Hepatocyte (in vitro differentiated cells): ENCODE measurements at regions not wholly inside any gene's neighbourhood (a gene's known extent, or its start where the extent isn't known, plus 50 kb on each side); places are given as distances from the start of the nearest gene placed in this dataset.
A peak's percentile ranks its signal among the peaks of the same experiment; 100 is the strongest.

Source experiments
- DNase-seq: peaks from one replicate; pipeline ENCODE4 v3.0.0-alpha.2; 2016; ENCODE audit warnings: low spot score
- H2AFZ ChIP-seq: fragments of 200-600 bp; sonication (generic); 2 replicates; pipeline ENCODE4 v1.6.0; 2016; ENCODE audit warnings: antibody characterized with exemption, mild to moderate bottlenecking
- H3K27ac ChIP-seq: fragments of 200-600 bp; sonication (generic); 2 replicates; pipeline ENCODE4 v1.5.1; 2016; ENCODE audit warnings: mild to moderate bottlenecking
- H3K27me3 ChIP-seq: fragments of 200-600 bp; sonication (generic); 2 replicates; pipeline ENCODE4 v1.6.1; 2016
- H3K36me3 ChIP-seq: fragments of 200-600 bp; sonication (generic); replicated peaks from 2 replicates; pipeline ENCODE4 v1.5.1; 2016; ENCODE audit warnings: low read depth; ENCODE audit not compliant: insufficient read depth
- H3K4me1 ChIP-seq: fragments of 200-600 bp; sonication (generic); 2 replicates; pipeline ENCODE4 v1.5.1; 2016; ENCODE audit warnings: mild to moderate bottlenecking, moderate library complexity; ENCODE audit not compliant: insufficient read depth
- H3K4me2 ChIP-seq: fragments of 200-600 bp; sonication (generic); 2 replicates; pipeline ENCODE4 v1.6.0; 2016
- H3K4me3 ChIP-seq: fragments of 200-600 bp; sonication (generic); 2 replicates; pipeline ENCODE4 v1.5.1; 2016; ENCODE audit warnings: mild to moderate bottlenecking
- H3K79me2 ChIP-seq: fragments of 200-600 bp; sonication (generic); 2 replicates; pipeline ENCODE4 v1.6.0; 2017; ENCODE audit warnings: mild to moderate bottlenecking
- H3K9me2 ChIP-seq: fragments of 200-600 bp; sonication (generic); replicated peaks from 2 replicates; pipeline ENCODE4 v1.6.0; 2017; ENCODE audit warnings: mild to moderate bottlenecking; ENCODE audit not compliant: insufficient read depth
- H3K9me3 ChIP-seq: fragments of 200-600 bp; sonication (generic); 2 replicates; pipeline ENCODE4 v1.5.1; 2016; ENCODE audit warnings: low read depth, mild to moderate bottlenecking
- H4K20me1 ChIP-seq: fragments of 200-600 bp; sonication (generic); 2 replicates; pipeline ENCODE4 v1.6.0; 2016; ENCODE audit warnings: mild to moderate bottlenecking; ENCODE audit not compliant: insufficient read depth, poor library complexity, severe bottlenecking
- EZH2 ChIP-seq: fragments of 200-600 bp; sonication (generic); IDR thresholded peaks from 2 replicates; pipeline ENCODE4 v1.6.1; 2016; ENCODE audit warnings: antibody characterized with exemption, mild to moderate bottlenecking, borderline replicate concordance
- EZH2phosphoT487 ChIP-seq: fragments of 200-600 bp; sonication (generic); IDR thresholded peaks from one replicate; pipeline ENCODE4 v1.6.1; 2018; ENCODE audit warnings: antibody characterized with exemption, mild to moderate bottlenecking, low read depth, moderate library complexity; ENCODE audit not compliant: unreplicated experiment, severe bottlenecking
- WGBS: methylation state at CpG from one replicate; pipeline ENCODE4 v1.1.6; 2016; ENCODE audit warnings: low lambda C conversion rate; ENCODE audit errors: missing lambda C conversion rate; 5-methylcytosine and 5-hydroxymethylcytosine counted together
- TF ChIP-seq, protein P1 (sequence below): fragments of 200-600 bp; sonication (generic); IDR thresholded peaks from 2 replicates; pipeline ENCODE4 v1.5.1; 2016; ENCODE audit warnings: antibody characterized with exemption, mild to moderate bottlenecking; ENCODE audit not compliant: poor library complexity

- Histone ChIP-seq H3K79me2 (no peaks in the 10 kb centered on the region), H4K20me1 (no peaks in the 10 kb centered on the region), H3K9me2 (no peaks in the 10 kb centered on the region), H2AFZ (no peak overlapping the region), H3K27me3 (no peaks in the 10 kb centered on the region), H3K4me3 (no peak overlapping the region), H3K9me3 (no peaks in the 10 kb centered on the region), H3K36me3 (no peaks in the 10 kb centered on the region), H3K27ac (peak overlapping the region; percentile 28), H3K4me1 (peaks cover 14% of the 10 kb centered on the region), H3K4me2 (peak overlapping the region; percentile 7)
- 14% methylated on average over 1 of the region's 1 CpG for WGBS
- TF ChIP-seq EZH2phosphoT487 (no peak), EZH2 (no peak)
- TF ChIP-seq, protein P1, sequence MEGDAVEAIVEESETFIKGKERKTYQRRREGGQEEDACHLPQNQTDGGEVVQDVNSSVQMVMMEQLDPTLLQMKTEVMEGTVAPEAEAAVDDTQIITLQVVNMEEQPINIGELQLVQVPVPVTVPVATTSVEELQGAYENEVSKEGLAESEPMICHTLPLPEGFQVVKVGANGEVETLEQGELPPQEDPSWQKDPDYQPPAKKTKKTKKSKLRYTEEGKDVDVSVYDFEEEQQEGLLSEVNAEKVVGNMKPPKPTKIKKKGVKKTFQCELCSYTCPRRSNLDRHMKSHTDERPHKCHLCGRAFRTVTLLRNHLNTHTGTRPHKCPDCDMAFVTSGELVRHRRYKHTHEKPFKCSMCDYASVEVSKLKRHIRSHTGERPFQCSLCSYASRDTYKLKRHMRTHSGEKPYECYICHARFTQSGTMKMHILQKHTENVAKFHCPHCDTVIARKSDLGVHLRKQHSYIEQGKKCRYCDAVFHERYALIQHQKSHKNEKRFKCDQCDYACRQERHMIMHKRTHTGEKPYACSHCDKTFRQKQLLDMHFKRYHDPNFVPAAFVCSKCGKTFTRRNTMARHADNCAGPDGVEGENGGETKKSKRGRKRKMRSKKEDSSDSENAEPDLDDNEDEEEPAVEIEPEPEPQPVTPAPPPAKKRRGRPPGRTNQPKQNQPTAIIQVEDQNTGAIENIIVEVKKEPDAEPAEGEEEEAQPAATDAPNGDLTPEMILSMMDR, result no peak
- DNase-seq, result no peak
Measured at GRCh38 chr12:58487255-58487654, 433.0 kb downstream of the LRIG3 start.

DNA sequence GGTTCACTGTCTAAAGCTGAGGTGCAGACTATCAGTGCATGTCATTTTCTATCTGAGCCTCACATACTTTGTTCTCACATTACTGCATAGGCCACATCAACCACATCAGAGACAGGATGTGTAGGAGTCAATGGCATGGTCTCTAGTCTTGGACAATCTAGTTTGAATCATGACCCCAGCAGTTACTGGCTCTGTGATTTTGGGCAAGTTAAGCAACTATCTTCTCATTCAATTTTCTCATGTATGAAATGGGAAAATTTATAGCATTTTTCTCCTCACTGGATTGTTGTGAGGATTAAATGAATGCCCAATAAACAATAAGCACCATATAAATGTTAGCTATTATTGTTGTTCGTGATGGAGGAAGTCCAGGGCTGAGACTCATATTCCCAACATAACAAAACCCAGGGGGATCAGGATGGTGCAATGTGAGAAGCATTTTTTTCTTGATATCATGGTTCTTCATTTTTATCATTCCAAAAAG lies 432.6 kb downstream of the LRIG3 start:
- Histone ChIP-seq H3K27me3 (no peaks in the 10 kb centered on the region), H3K9me3 (no peaks in the 10 kb centered on the region), H3K27ac (peak overlapping the region; percentile 12), H4K20me1 (no peaks in the 10 kb centered on the region), H3K36me3 (no peaks in the 10 kb centered on the region), H3K4me2 (no peak overlapping the region), H3K79me2 (no peaks in the 10 kb centered on the region), H3K9me2 (no peaks in the 10 kb centered on the region), H3K4me3 (no peak overlapping the region), H2AFZ (no peak overlapping the region), H3K4me1 (peaks cover 14% of the 10 kb centered on the region)
- TF ChIP-seq EZH2 (no peak), EZH2phosphoT487 (no peak)
- TF ChIP-seq, protein P1, result no peak
- 53% methylated on average over 1 of the region's 1 CpG for WGBS
- no peak for DNase-seq

- TF ChIP-seq EZH2phosphoT487, result no peak
- TF ChIP-seq, protein P1, result no peak
- no peak for TF ChIP-seq EZH2
- WGBS, result 71% methylated on average over 1 of the region's 1 CpG
- H3K27ac ChIP-seq, result peak overlapping the region; percentile 1
- no peaks in the 10 kb centered on the region for H3K9me3 ChIP-seq
- H3K36me3 ChIP-seq, result no peaks in the 10 kb centered on the region
- no peaks in the 10 kb centered on the region for H4K20me1 ChIP-seq
- H3K79me2 ChIP-seq, result no peaks in the 10 kb centered on the region
- peaks cover 14% of the 10 kb centered on the region for H3K4me1 ChIP-seq
- H3K4me2 ChIP-seq, result no peak overlapping the region
- no peaks in the 10 kb centered on the region for H3K27me3 ChIP-seq
- H3K4me3 ChIP-seq, result no peak overlapping the region
- H3K9me2 ChIP-seq, result no peaks in the 10 kb centered on the region
- no peak for DNase-seq
- H2AFZ ChIP-seq, result no peak overlapping the region
Measured at GRCh38 chr12:58489394-58489793, 430.9 kb downstream of the LRIG3 start.

- Histone ChIP-seq H4K20me1 (no peaks in the 10 kb centered on the region), H3K4me2 (no peak overlapping the region), H3K4me1 (peaks cover 14% of the 10 kb centered on the region), H3K27me3 (no peaks in the 10 kb centered on the region), H3K79me2 (no peaks in the 10 kb centered on the region), H3K27ac (no peak overlapping the region), H3K9me2 (no peaks in the 10 kb centered on the region), H3K36me3 (no peaks in the 10 kb centered on the region), H2AFZ (no peak overlapping the region), H3K4me3 (no peak overlapping the region), H3K9me3 (no peaks in the 10 kb centered on the region)
- WGBS, result 67% methylated on average over 3 of the region's 3 CpGs
- TF ChIP-seq EZH2phosphoT487 (no peak), EZH2 (no peak)
- TF ChIP-seq, protein P1, result no peak
- peak; percentile 8 for DNase-seq
Measured at GRCh38 chr12:58491306-58491705, 429.0 kb downstream of the LRIG3 start.
